Adrenal gland (tissue), 9 donors: ENCODE measurements at regions not wholly inside any gene's neighbourhood (a gene's known extent, or its start where the extent isn't known, plus 50 kb on each side); places are given as distances from the start of the nearest gene placed in this dataset.
"Not testable (repeated sequence)": the region's sequence is repeated elsewhere in the genome, so short reads cannot be mapped to it uniquely, and the experiment has no call there.

Experiments used
- DNase-seq, 7 donors: peaks; one replicate each; pipeline ENCODE4 v3.0.0-alpha.2; 2019 to 2020
- H3K27ac ChIP-seq, 5 donors: fragments of 200-600 bp; sonication (generic) in 4 of 5; 1 replicate in 3 of 5; 2 replicates in 2 of 5; pipeline versions ENCODE4 v1.5.1 to v1.8.0; 2016 to 2020; ENCODE audit warnings: mild to moderate bottlenecking in 1 of 5
- H3K27me3 ChIP-seq: fragments of 200-600 bp; 2 replicates; pipeline ENCODE4 v1.8.0; 2021
- H3K36me3 ChIP-seq, 2 donors: fragments of 200-600 bp; replicated peaks in 1 of 2; 1 replicate in 1 of 2; 2 replicates in 1 of 2; pipeline versions ENCODE4 v1.5.1 to v1.8.0; 2018 to 2022
- H3K4me1 ChIP-seq, 2 donors: fragments of 200-600 bp; replicated peaks in 1 of 2; 1 replicate in 1 of 2; 2 replicates in 1 of 2; pipeline versions ENCODE4 v1.5.1 to v1.8.0; 2018 to 2021
- H3K4me3 ChIP-seq, 4 donors: fragments of 200-600 bp; sonication (generic) in 3 of 4; one replicate each; pipeline ENCODE4 v1.5.1; 2016 to 2018
- H3K9me3 ChIP-seq, 3 donors: fragments of 200-600 bp; sonication (generic) in 1 of 3; replicated peaks in 1 of 3; 1 replicate in 2 of 3; 2 replicates in 1 of 3; pipeline versions ENCODE4 v1.5.1 to v1.8.0; 2016 to 2021
- POLR2A ChIP-seq, 2 donors: fragments of 450-650 bp; IDR thresholded peaks; one replicate each; pipeline ENCODE4 v1.6.1; 2017; ENCODE audit warnings: antibody characterized with exemption in 2 of 2, mild to moderate bottlenecking in 2 of 2, moderate library complexity in 1 of 2
- WGBS, 4 donors: extraction: QIAGEN DNeasy Blood & Tissue Kit in 2 of 4; methylation state at CpG; one replicate each; pipeline versions ENCODE4 v1.1.5 to v1.1.7; 2013 to 2017; 5-methylcytosine and 5-hydroxymethylcytosine counted together
- intact Hi-C, 2 donors: fragments of 100-400 bp; cut with DNase I; formaldehyde crosslinking; loops; one replicate each; pipeline versions ENCODE4 v1.14.1 to v1.15.0; 2022 to 2023
- TF ChIP-seq, protein P1 (sequence below), 6 experiments: fragments of 450-650 bp in 4 of 6; fragments of 200-600 bp in 2 of 6; sonication (generic) in 1 of 6; IDR thresholded peaks; 1 replicate in 5 of 6; 2 replicates in 1 of 6; pipeline versions ENCODE4 v1.5.1 to v1.8.0; 2016 to 2021; ENCODE audit warnings: antibody characterized with exemption in 6 of 6, mild to moderate bottlenecking in 2 of 6, moderate library complexity in 1 of 6
- donor health status: healthy with polysubstance abuse.
- donor health status: Bipolar disorder and iron deficiency.
- donor health status: DM: yes; HTN: yes; CAD: no.
- donor health status: DM: no; HTN: no; CAD: no.
- donor health status: DM: no; HTN: no; CAD: no.

- Histone ChIP-seq H3K27me3 (no peaks in the 10 kb centered on the region), H3K27ac (peak overlapping the region in 1 of 5 donors; percentile 48), H3K4me3 (no peak overlapping the region), H3K4me1 (peaks cover 4 to 10% of the 10 kb centered on the region in 2 donors), H3K9me3 (peaks cover 0 to 5% (median 0%) of the 10 kb centered on the region in 3 donors), H3K36me3 (no peaks in the 10 kb centered on the region)
- intact Hi-C loops, result loop anchor here in 1 of 2 donors (5.0 kb wide), 2 partner anchors 39 to 94 kb away; no protein-coding TSS in a partner anchor
- WGBS, 4 donors, result 85 to 89% (median 86%) methylated on average over 7 of the region's 7 CpGs
- DNase-seq, result peak in 3 of 7 donors; percentile 12 to 41 (median 20)
- TF ChIP-seq POLR2A (IDR thresholded peaks at IDR 0.05), result no peak
- TF ChIP-seq, protein P1, sequence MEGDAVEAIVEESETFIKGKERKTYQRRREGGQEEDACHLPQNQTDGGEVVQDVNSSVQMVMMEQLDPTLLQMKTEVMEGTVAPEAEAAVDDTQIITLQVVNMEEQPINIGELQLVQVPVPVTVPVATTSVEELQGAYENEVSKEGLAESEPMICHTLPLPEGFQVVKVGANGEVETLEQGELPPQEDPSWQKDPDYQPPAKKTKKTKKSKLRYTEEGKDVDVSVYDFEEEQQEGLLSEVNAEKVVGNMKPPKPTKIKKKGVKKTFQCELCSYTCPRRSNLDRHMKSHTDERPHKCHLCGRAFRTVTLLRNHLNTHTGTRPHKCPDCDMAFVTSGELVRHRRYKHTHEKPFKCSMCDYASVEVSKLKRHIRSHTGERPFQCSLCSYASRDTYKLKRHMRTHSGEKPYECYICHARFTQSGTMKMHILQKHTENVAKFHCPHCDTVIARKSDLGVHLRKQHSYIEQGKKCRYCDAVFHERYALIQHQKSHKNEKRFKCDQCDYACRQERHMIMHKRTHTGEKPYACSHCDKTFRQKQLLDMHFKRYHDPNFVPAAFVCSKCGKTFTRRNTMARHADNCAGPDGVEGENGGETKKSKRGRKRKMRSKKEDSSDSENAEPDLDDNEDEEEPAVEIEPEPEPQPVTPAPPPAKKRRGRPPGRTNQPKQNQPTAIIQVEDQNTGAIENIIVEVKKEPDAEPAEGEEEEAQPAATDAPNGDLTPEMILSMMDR (IDR thresholded peaks at IDR 0.05), result no peak
Observed at GRCh38 chr17:77332981-77333685, 192.4 kb downstream of the SEC14L1 start.

DNA sequence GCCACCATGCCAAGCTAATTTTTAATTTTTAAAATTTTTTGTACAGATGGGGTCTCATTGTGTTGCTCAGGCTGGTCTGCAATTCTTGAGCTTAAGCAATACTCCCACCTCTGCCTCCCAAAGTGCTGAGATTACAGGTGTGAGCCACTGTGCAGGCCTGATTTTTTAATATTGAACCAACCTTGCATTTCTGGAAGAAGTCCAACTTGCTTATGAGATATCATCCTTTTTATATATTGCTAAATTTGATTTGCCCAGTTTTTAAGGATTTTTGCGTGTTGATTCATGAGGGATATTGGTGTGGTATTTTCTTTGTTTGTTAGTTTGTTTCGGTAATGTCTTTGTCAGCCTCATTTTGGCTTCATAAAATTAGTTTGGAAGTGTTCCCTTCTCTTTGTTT lies 196.4 kb downstream of the SEC14L1 start:
- no peaks in the 10 kb centered on the region for H3K4me1 ChIP-seq
- TF ChIP-seq, protein P1 (IDR thresholded peaks at IDR 0.05), result no peak
- no peak for TF ChIP-seq POLR2A (IDR thresholded peaks at IDR 0.05)
- H3K27me3 ChIP-seq, result no peaks in the 10 kb centered on the region
- H3K4me3 ChIP-seq, result no peak overlapping the region
- no peak for DNase-seq
- H3K36me3 ChIP-seq, result no peaks in the 10 kb centered on the region
- WGBS, 4 donors, result 89 to 98% (median 96%) methylated on average over 2 of the region's 2 CpGs
- no peak overlapping the region for H3K27ac ChIP-seq
- H3K9me3 ChIP-seq, result peaks cover 0 to 5% (median 0%) of the 10 kb centered on the region in 3 donors
- intact Hi-C loops, result no loop called here

DNA sequence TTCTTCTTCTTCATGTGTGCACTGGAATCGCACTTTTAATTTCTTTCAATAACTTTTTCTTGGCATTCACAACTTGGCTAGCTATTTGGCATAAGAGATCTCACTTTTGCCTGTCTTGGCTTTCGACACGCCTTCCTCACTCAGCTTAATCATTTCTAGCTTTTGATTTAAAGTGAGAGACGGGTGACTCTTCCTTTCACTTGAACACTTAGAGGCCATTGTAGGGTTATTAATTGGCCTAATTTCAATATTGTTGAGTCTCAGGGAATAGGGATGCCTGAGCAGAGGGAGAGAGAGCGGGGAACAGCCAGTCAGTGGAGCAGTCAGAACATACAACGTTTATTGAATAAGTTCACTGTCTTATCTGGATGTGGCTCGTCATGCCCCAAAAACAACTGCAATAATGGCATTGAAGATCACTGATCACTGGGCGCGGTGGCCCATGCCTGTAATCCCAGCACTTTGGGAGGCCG lies 200.3 kb downstream of the SEC14L1 start:
- DNase-seq, result peak in 4 of 7 donors; percentile 1 to 44 (median 8)
- TF ChIP-seq POLR2A (IDR thresholded peaks at IDR 0.05), result no peak
- TF ChIP-seq, protein P1 (IDR thresholded peaks at IDR 0.05), result no peak
- WGBS, 4 donors, result 78 to 90% (median 82%) methylated on average over 10 of the region's 10 CpGs
- Histone ChIP-seq H3K36me3 (no peaks in the 10 kb centered on the region), H3K4me1 (peaks cover 0 to 7% of the 10 kb centered on the region in 2 donors), H3K27me3 (no peaks in the 10 kb centered on the region), H3K4me3 (no peak overlapping the region), H3K9me3 (peaks cover 0 to 5% (median 0%) of the 10 kb centered on the region in 3 donors), H3K27ac (no peak overlapping the region)
- intact Hi-C loops, result no loop called here

DNA sequence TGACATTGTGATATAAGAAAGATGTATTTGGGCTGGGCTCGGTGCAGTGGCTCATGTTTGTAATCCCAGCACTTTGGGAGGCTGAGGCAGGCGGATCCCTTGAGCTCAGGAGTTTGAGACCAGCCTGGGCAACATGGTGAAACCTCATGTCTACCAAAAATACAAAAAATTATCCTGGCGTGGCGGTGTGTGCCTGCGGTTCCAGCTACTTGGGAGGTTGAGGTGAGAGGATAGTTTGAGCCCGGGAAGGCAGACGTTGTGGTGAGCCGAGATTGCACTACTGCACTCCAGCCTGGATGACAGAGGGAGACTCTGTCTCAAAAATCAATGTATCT lies 201.9 kb downstream of the SEC14L1 start:
- peak in 2 of 7 donors; percentile 5 to 11 for DNase-seq
- H3K9me3 ChIP-seq, intact Hi-C loops, H3K4me1 ChIP-seq, H3K27me3 ChIP-seq, H3K4me3 ChIP-seq, H3K36me3 ChIP-seq: not testable (repeated sequence)
- peak overlapping the region in 1 of 5 donors; percentile 13 for H3K27ac ChIP-seq
- 65 to 85% (median 77%) methylated on average over 8 of the region's 8 CpGs for WGBS, 4 donors
